HG02943 (cell line): ENCODE measurements at regions not wholly inside any gene's neighbourhood (a gene's known extent, or its start where the extent isn't known, plus 50 kb on each side); places are given as distances from the start of the nearest gene placed in this dataset.
"Not testable (repeated sequence)": the region's sequence is repeated elsewhere in the genome, so short reads cannot be mapped to it uniquely, and the experiment has no call there.

Experiments used
- ATAC-seq: cut with Tn5 transposase; IDR thresholded peaks from one replicate; pipeline ENCODE4 v1.9.1; 2021; ENCODE audit warnings: mild to moderate bottlenecking, low read depth, moderate library complexity; ENCODE audit not compliant: unreplicated experiment

GRCh38 chr13:62799931-62800436 lies 1384.3 kb upstream of the PCDH20 start:
- ATAC-seq = no peak

GRCh38 chr13:62799038-62799535 lies 1383.4 kb upstream of the PCDH20 start:
- no peak for ATAC-seq

DNA sequence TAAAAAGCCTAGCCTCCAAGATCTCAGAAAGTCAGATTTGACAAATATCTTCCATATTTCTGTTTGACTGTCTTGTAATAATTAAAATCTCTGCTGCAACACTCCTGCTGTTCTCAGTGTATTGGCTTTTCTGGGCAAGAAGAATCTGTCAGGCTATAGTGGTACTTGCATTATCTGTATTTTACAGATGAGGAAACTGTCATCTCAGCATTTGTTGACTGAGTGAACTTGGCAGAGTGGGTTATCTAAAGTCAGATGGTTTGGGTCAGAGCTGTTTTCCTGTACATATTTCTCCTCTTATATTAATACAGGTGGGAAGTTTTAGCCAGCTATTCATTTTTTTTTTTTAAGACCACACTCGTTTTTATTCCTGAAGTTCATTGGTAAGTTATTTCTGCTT lies 1378.2 kb upstream of the PCDH20 start:
- ATAC-seq = no peak

GRCh38 chr13:62781866-62782265 lies 1366.2 kb upstream of the PCDH20 start:
- ATAC-seq = no peak

- ATAC-seq = no peak
These were observed 1363.5 kb upstream of the PCDH20 start for GRCh38 chr13:62779161-62779560.

- ATAC-seq = no peak
These were observed 1351.8 kb upstream of the PCDH20 start for GRCh38 chr13:62767473-62767872.

DNA sequence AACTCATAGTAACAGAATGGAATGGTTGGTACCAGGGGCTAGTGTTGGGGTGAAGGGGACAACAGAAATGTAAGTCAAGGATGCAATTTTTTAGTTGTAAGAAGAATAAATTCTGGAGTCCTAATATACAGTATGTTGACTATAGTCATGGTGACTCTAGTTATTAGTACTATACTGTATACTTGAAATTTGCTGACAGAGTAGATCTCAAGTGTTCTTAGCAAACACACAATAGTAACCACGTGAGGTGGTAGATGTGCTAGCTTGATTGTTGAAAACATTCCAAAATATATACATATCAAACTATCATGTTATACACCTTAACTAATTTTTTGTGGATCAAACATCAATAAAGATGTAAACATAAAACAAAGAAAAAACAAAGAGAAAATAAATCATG lies 1345.1 kb upstream of the PCDH20 start:
- no peak for ATAC-seq

DNA sequence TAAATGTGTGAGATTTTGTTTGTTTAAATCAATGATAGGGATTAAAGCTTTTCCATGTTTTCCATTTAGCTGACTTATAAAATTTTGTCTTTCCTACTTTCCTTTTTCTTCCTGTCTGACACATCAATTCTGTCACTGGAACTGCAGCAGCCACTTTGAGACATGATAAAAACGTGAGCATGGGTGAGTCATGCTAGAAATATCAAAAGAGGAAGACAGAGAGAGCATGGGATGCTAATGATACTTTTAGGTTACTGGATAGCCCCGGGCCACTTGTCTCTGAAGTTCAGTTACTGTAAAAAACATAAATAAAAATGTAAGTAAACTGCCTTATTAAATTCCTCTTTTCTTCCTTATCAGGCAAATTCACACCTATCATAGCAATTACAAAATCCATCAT lies 1332.0 kb upstream of the PCDH20 start:
- ATAC-seq = no peak

- ATAC-seq = no peak
These were observed 1331.5 kb upstream of the PCDH20 start for GRCh38 chr13:62747152-62747551.

GRCh38 chr13:62729746-62730145 lies 1314.1 kb upstream of the PCDH20 start:
- ATAC-seq = not testable (repeated sequence)

DNA sequence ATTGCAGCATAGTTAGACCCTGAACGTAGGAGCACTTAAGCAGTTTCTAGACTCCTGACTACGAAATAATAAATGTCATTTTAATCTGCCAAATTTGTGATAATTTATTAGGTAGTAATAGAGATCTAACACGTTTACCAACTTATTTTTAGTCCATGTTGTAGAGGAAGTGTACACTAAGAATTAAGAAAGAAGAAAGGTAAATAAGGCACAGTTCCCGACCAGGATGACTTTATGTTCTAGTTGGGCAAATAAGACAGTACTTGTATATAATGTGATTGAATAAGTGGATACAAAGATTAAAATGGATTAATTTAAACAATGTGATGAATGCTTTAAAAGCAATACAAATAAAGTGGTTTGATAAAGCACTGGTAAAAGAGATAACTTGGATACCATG lies 1306.2 kb upstream of the PCDH20 start:
- no peak for ATAC-seq

- ATAC-seq = not testable (repeated sequence)
These were observed 1296.3 kb upstream of the PCDH20 start for GRCh38 chr13:62711948-62712347.

GRCh38 chr13:62710787-62711186 lies 1295.1 kb upstream of the PCDH20 start:
- ATAC-seq = no peak

- no peak for ATAC-seq
These were observed 1290.4 kb upstream of the PCDH20 start for GRCh38 chr13:62706048-62706447.

GRCh38 chr13:62704875-62705274 lies 1289.2 kb upstream of the PCDH20 start:
- no peak for ATAC-seq

DNA sequence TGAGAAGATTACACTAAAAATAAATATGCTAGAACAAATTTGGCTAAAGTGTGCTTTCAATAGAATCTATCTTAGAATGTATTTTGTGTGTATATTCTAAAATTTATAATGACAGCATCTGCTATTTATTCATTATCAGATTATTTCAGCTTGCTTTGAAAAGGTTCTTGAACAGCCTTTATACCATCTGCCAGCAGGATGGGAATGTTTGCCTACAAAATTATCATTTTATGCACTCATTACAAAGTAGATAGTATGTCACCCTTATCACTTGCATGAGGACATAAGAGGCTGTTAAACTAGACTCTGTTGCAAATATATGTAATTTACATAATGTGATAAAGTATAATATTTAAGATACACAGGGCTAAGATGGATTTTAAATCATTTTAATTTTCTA lies 1286.9 kb upstream of the PCDH20 start:
- no peak for ATAC-seq

GRCh38 chr13:62697701-62698100 lies 1282.1 kb upstream of the PCDH20 start:
- no peak for ATAC-seq

GRCh38 chr13:62696490-62696889 lies 1280.8 kb upstream of the PCDH20 start:
- no peak for ATAC-seq

DNA sequence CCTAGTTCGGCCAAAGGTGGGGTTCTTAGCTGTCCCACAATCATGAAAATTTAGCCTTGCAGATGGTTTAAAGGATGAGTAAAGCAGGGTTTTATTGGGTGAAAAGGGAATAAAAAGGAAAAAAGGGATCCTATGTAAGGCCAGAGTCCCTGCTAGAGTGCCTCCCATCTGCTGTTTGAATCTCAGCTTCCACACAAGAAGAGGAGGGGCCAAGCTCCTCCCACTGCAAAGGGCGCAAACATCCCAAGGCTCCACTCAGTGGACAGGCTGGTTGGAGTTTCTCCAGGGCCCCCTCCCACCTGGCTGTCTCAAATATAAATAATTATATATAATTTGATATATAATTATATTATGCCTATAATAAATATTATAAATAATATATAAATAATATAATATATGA lies 1272.1 kb upstream of the PCDH20 start:
- no peak for ATAC-seq

DNA sequence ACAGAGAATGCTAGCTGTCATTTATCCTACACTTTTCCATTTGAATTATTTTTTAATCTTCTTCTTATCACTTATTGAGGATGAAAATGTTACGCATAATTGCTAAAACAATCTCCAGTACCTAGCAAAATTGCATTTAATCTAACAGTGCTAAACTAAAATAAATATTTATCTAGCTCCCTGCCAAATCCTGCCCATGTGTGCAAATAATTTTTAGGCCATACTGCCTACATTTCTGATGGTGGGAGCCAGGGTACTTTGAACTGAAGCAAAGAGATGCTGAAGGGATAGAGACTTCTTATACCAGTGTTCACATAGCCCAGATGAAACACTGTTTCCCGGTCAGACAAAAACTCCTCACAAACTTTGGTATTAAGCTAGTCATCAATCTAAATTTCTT lies 1268.7 kb upstream of the PCDH20 start:
- no peak for ATAC-seq

DNA sequence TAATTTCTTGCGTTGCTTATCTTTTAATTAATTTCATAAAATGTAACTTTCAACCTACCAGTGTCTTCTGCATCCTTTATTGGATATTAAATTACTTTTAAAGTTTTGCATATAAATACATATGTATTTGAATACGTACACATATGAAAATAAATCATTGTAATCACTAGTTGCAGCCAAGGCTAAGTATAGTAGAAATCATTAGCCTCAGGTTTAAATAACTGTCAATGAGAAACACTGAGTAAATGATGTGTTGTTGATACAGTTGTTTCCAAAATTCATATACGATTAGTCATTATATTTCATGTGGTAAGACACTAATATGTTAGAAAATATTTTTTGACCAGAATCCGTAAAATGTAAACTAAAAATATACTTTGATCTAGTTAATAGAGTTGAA lies 1267.1 kb upstream of the PCDH20 start:
- no peak for ATAC-seq

GRCh38 chr13:62678039-62678438 lies 1262.4 kb upstream of the PCDH20 start:
- ATAC-seq = no peak

DNA sequence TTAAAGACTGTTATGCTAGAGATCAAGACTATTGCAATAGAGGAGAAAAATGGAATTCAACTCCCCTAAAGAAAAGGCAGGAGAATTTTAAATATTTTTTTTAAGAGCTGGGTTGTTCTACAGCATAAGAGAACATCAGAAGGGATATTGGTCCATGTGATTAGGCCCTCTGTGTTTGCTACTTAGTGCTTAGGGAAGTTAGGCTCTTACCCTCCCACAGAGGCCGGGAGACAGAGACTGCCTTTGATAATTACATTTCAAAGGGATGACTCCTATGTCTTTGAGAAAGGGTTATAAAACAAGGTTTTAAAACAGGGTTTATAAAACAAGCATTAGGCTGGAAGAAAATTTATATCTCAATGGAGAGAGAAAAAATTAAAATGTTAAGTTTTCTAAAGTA lies 1248.1 kb upstream of the PCDH20 start:
- ATAC-seq = no peak
